Neural cell (in vitro differentiated cells): ENCODE measurements at regions not wholly inside any gene's neighbourhood (a gene's known extent, or its start where the extent isn't known, plus 50 kb on each side); places are given as distances from the start of the nearest gene placed in this dataset.

Experiments used
- H2AFZ ChIP-seq: fragments of 200-600, 300-800 bp; sonication (generic), shearing (Covaris generic); 2 replicates; pipeline ENCODE4 v1.6.0; 2014; ENCODE audit warnings: low read depth, mild to moderate bottlenecking, antibody characterized with exemption, low read length, moderate library complexity
- H3F3A ChIP-seq: fragments of 200-600 bp; shearing (Covaris generic); 2 replicates; pipeline ENCODE4 v1.6.1; 2016; ENCODE audit warnings: mild to moderate bottlenecking, moderate library complexity, mixed read lengths, antibody characterized with exemption, low read length; ENCODE audit not compliant: insufficient read depth, poor library complexity, severe bottlenecking
- H3K27ac ChIP-seq: fragments of 200-600, 300-800 bp; sonication (generic), shearing (Covaris generic); 2 replicates; pipeline ENCODE4 v1.5.1; 2014; ENCODE audit warnings: mild to moderate bottlenecking, low read length, moderate library complexity
- H3K27me3 ChIP-seq: fragments of 300-800, 200-600 bp; sonication (generic), shearing (Covaris generic); 2 replicates; pipeline ENCODE4 v1.6.0; 2014; ENCODE audit warnings: mild to moderate bottlenecking, low read depth, low read length, moderate library complexity; ENCODE audit not compliant: insufficient read depth
- H3K36me3 ChIP-seq: fragments of 300-800, 200-600 bp; sonication (generic), shearing (Covaris generic); 2 replicates; pipeline ENCODE4 v1.5.1; 2014; ENCODE audit warnings: mild to moderate bottlenecking, antibody characterized with exemption, low read length, moderate library complexity; ENCODE audit not compliant: insufficient read depth
- H3K4me2 ChIP-seq: fragments of 300-800, 200-600 bp; sonication (generic), shearing (Covaris generic); 2 replicates; pipeline ENCODE4 v1.6.0; 2014; ENCODE audit warnings: mild to moderate bottlenecking, low read length
- H3K4me3 ChIP-seq: fragments of 300-800, 200-600 bp; sonication (generic), shearing (Covaris generic); 2 replicates; pipeline ENCODE4 v1.5.1; 2014; ENCODE audit warnings: mild to moderate bottlenecking, low read length, moderate library complexity
- H3K79me2 ChIP-seq: fragments of 200-600 bp; shearing (Covaris generic); replicated peaks from 2 replicates; pipeline ENCODE4 v1.6.0; 2014; ENCODE audit warnings: mild to moderate bottlenecking, low read length, moderate library complexity; ENCODE audit not compliant: insufficient read depth
- H3K9ac ChIP-seq: fragments of 300-800, 200-600 bp; sonication (generic), shearing (Covaris generic); 2 replicates; pipeline ENCODE4 v1.6.1; 2016; ENCODE audit warnings: mild to moderate bottlenecking, low read length, mixed read lengths
- H3K9me2 ChIP-seq: fragments of 200-600 bp; shearing (Covaris generic); 2 replicates; pipeline ENCODE4 v1.6.1; 2016; ENCODE audit warnings: mild to moderate bottlenecking, low read length, mixed read lengths; ENCODE audit not compliant: insufficient read depth
- H3K9me3 ChIP-seq: fragments of 200-600, 300-800 bp; sonication (generic), shearing (Covaris generic); 2 replicates; pipeline ENCODE4 v1.6.1; 2016; ENCODE audit warnings: mild to moderate bottlenecking, mixed run types, low read length, moderate library complexity, mixed read lengths
- H4K20me1 ChIP-seq: fragments of 200-600 bp; shearing (Covaris generic); 2 replicates; pipeline ENCODE4 v1.6.1; 2016; ENCODE audit warnings: mild to moderate bottlenecking, mixed run types; ENCODE audit not compliant: insufficient read depth
- CTCF ChIP-seq: fragments of 450-650 bp; IDR thresholded peaks from 2 replicates; pipeline ENCODE4 v1.5.1; 2014; ENCODE audit warnings: antibody characterized with exemption, mild to moderate bottlenecking, moderate library complexity; ENCODE audit not compliant: poor library complexity, severe bottlenecking
- EP300 ChIP-seq: fragments of 450-650 bp; conservative IDR thresholded peaks from 2 replicates; pipeline ENCODE4 v1.6.1; 2014; ENCODE audit warnings: antibody characterized with exemption, mild to moderate bottlenecking, moderate library complexity; ENCODE audit not compliant: poor library complexity, severe bottlenecking
- EZH2 ChIP-seq: fragments of 200-600, 300-800 bp; shearing (Covaris generic), sonication (generic); IDR thresholded peaks from 2 replicates; pipeline ENCODE4 v1.6.1; 2014; ENCODE audit warnings: antibody characterized with exemption, low read length, borderline replicate concordance, mild to moderate bottlenecking; ENCODE audit not compliant: insufficient read depth, poor library complexity, severe bottlenecking
- MXI1 ChIP-seq: fragments of 450-650 bp; conservative IDR thresholded peaks from 2 replicates; pipeline ENCODE4 v1.6.1; 2014; ENCODE audit warnings: antibody characterized with exemption, mild to moderate bottlenecking; ENCODE audit not compliant: poor library complexity, severe bottlenecking
- POLR2AphosphoS5 ChIP-seq: IDR thresholded peaks from 2 replicates; pipeline ENCODE4 v1.6.1; 2012
- RAD21 ChIP-seq: fragments of 450-650 bp; conservative IDR thresholded peaks from 2 replicates; pipeline ENCODE4 v1.6.1; 2014; ENCODE audit warnings: antibody characterized with exemption, mild to moderate bottlenecking, moderate library complexity
- REST ChIP-seq: IDR thresholded peaks from 2 replicates; pipeline ENCODE4 v1.6.1; 2012; ENCODE audit warnings: borderline replicate concordance
- SMC3 ChIP-seq: fragments of 450-650 bp; conservative IDR thresholded peaks from 2 replicates; pipeline ENCODE4 v1.6.1; 2014; ENCODE audit warnings: antibody characterized with exemption, mild to moderate bottlenecking, moderate library complexity; ENCODE audit not compliant: poor library complexity
- TAF1 ChIP-seq: IDR thresholded peaks from 2 replicates; pipeline ENCODE4 v1.6.1; 2012; ENCODE audit warnings: low read depth

- Histone ChIP-seq H3K27ac (no peak overlapping the region), H3K4me2 (no peak overlapping the region), H2AFZ (no peak overlapping the region), H3K9me3 (no peaks in the 10 kb centered on the region), H3K9me2 (no peaks in the 10 kb centered on the region), H3K4me3 (no peak overlapping the region), H3K79me2 (no peaks in the 10 kb centered on the region), H3K9ac (no peak overlapping the region), H3K36me3 (no peaks in the 10 kb centered on the region), H4K20me1 (no peaks in the 10 kb centered on the region), H3F3A (no peaks in the 10 kb centered on the region), H3K27me3 (no peaks in the 10 kb centered on the region)
- TF ChIP-seq RAD21: no peak
Observed at GRCh38 chr18:30150586-30151250, 891.8 kb downstream of the DSC3 start.

GRCh38 chr18:30149585-30149984 is 893.0 kb downstream of the DSC3 start:
- Histone ChIP-seq H3K27me3 (no peaks in the 10 kb centered on the region), H3K9me2 (no peaks in the 10 kb centered on the region), H3F3A (no peaks in the 10 kb centered on the region), H3K4me2 (no peak overlapping the region), H3K36me3 (no peaks in the 10 kb centered on the region), H3K9ac (no peak overlapping the region), H3K27ac (no peak overlapping the region), H4K20me1 (no peaks in the 10 kb centered on the region), H3K9me3 (no peaks in the 10 kb centered on the region), H2AFZ (no peak overlapping the region), H3K4me3 (no peak overlapping the region), H3K79me2 (no peaks in the 10 kb centered on the region)
- TF ChIP-seq CTCF (no peak), TAF1 (no peak), REST (no peak), MXI1 (no peak), RAD21 (no peak), EZH2 (no peak), POLR2AphosphoS5 (no peak), EP300 (no peak), SMC3 (no peak)

- H3K9me2 ChIP-seq: no peaks in the 10 kb centered on the region
- H3K27ac ChIP-seq: no peak overlapping the region
- H3K4me3 ChIP-seq: no peak overlapping the region
- no peaks in the 10 kb centered on the region for H3K79me2 ChIP-seq
- H3K9ac ChIP-seq: no peak overlapping the region
- H3F3A ChIP-seq: no peaks in the 10 kb centered on the region
- no peak overlapping the region for H3K4me2 ChIP-seq
- H3K36me3 ChIP-seq: no peaks in the 10 kb centered on the region
- H4K20me1 ChIP-seq: no peaks in the 10 kb centered on the region
- no peaks in the 10 kb centered on the region for H3K9me3 ChIP-seq
- no peak overlapping the region for H2AFZ ChIP-seq
- TF ChIP-seq CTCF (no peak), SMC3 (no peak), MXI1 (no peak), RAD21 (no peak), EZH2 (no peak), TAF1 (no peak), POLR2AphosphoS5 (no peak), EP300 (no peak), REST (no peak)
- H3K27me3 ChIP-seq: no peaks in the 10 kb centered on the region
Observed at GRCh38 chr18:30142870-30143269, 899.7 kb downstream of the DSC3 start.
